ENCODE measurements at regions not wholly inside any gene's neighbourhood (a gene's known extent, or its start where the extent isn't known, plus 50 kb on each side); places are given as distances from the start of the nearest gene placed in this dataset.

- DNase-seq, result no peak
Measured at GRCh38 chr10:59090817-59091622, 85.4 kb upstream of the PHYHIPL start.

GRCh38 chr10:59093461-59093860 lies 83.0 kb upstream of the PHYHIPL start:
- no peak for DNase-seq

GRCh38 chr10:59096631-59097030 lies 79.8 kb upstream of the PHYHIPL start:
- no peak for DNase-seq

DNA sequence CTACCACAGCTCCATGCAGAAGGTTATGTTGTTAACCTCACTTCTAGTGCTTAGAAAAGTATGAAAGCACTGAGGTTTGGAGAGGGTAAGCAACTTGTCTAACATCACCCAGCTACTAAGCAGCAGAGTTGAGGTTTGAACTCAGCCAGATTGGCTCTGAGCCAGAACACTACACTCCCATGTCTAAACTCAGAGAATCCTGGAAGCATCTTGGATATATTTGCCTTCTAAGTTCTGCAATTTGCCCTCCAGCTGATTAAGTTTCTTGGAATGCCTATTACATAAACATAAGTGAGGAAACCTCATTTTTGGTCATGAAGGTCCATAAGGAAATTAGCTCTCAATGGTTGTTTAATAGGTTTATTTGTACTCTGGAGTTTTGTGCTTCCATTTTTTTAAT lies 78.1 kb upstream of the PHYHIPL start:
- DNase-seq, result no peak

- DNase-seq, result no peak
Measured at GRCh38 chr10:59098831-59099452, 77.5 kb upstream of the PHYHIPL start.

GRCh38 chr10:59099481-59099880 lies 77.0 kb upstream of the PHYHIPL start:
- DNase-seq, result no peak

GRCh38 chr10:59102394-59102793 lies 74.0 kb upstream of the PHYHIPL start:
- no peak for DNase-seq

- DNase-seq, result no peak
Measured at GRCh38 chr10:59104186-59104585, 72.3 kb upstream of the PHYHIPL start.

DNA sequence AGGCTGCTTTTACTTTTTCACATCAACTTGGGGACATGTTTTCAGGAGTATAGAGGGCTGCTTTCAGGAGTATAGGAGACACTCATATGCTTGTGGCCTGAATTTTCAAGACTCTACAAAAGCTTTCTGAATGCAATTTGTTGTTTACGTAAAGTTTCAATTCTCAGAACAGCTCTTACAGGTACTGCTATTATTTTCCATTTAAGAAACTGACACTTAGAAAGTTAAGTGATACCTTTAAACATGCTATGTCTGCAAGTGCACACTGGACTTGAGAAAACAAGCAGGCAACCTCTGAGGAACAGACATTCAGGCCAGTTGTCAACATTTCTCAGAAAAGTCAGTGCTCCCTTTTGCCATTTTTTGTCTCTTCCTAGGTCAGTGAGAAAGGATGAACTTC lies 70.0 kb upstream of the PHYHIPL start:
- DNase-seq, result no peak

DNA sequence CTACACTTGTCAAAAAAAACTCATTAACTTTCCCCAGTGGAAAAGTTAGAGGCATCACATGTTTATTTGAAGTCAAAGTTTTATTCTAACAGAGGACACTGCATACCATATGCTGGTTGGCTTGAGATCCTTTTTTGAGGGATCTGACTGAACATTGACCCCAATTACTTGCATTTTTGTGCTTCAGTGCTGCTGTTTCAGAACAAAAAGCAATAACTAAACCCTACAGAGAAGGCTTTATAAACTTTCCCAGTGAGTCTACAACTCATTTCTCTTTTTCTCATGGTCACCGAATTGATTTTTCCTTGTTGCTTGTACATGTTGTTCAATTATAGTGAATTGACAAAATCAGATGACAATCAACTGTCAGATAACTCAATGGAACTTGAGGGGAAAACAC lies 69.3 kb upstream of the PHYHIPL start:
- no peak for DNase-seq

DNA sequence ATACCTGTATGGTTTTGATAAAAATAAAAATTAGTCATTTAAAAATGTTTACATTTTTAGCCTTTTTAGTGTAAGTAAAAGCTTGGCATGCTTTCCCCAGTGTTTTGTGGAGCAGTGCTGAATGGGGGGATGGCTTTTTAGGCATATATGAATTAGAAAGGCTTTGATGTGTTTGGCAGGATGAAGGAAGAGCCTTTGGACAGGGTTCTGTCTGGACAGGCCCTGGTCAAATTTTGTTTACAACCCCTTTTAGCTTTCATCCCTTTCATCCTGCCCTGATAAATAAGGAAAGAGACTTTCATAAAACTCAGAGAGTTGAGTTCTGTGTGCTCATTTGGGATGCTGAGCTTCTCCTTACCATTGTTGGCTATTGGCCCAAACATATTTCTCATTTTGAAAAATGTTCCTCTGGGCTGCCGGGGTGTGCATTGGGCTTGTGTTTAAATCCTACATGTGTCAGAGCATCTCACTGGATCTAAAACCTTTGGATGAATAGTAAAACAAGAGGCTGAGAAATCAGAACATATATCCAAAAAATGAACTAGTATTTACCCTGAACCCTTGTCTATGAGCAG lies 68.1 kb upstream of the PHYHIPL start:
- no peak for DNase-seq

DNA sequence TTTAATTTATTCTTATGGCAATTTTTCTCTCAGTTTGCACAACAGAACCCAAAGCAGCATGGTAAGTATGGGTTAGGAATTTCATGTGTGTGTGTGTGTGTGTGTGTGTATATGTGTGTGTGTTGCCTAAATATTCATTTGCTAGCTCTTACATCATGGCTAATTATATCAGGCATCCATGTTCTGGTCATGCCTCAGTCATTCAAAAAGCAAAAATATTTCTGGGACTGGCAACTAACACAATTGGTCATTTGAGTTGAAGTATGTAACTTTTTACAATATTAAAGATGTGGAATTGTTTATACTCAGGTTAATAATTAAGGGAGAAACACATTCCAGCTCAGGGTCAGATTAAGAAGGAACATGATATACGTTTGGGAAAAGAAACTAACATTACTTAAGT lies 67.6 kb upstream of the PHYHIPL start:
- DNase-seq, result no peak

DNA sequence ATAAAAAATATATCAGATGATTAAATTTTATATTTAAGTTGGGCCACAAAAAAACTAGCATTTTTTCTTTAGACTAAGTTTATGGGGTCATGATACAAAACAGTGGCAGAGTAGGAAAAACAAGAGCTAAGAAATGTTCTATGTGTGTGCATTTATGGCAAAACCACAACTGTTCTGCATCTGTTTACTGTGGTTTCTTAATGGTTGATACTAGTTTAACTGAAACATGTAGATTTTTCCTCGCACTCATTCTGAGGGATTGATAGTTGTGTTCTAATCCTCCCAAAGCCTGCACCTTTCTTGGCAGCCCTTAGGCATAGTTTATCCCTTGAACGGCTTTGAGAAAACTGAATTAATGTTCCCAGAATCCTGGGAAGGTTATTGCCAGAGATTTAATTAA lies 66.6 kb upstream of the PHYHIPL start:
- DNase-seq, result no peak

DNA sequence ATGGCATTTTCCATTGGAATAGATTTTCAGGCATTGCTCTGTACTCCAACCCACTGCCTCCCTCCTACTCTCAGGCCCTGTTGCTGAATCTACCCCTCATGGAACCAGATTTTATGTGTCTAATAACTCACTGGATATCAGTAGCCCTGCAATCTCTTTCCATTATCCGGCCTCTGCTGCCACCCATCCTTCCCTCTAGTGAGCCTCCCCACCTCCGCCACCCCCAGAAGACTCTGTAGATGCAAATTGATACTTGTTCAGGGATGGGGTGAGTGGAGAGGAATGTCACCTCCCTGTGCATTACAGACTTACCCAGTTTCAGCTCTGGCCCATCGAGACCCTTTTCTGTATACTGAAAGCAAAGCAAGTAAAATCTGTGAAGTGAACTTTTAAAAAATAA lies 52.3 kb upstream of the PHYHIPL start:
- no peak for DNase-seq

GRCh38 chr10:59125666-59126065 lies 50.8 kb upstream of the PHYHIPL start:
- DNase-seq, result no peak

DNA sequence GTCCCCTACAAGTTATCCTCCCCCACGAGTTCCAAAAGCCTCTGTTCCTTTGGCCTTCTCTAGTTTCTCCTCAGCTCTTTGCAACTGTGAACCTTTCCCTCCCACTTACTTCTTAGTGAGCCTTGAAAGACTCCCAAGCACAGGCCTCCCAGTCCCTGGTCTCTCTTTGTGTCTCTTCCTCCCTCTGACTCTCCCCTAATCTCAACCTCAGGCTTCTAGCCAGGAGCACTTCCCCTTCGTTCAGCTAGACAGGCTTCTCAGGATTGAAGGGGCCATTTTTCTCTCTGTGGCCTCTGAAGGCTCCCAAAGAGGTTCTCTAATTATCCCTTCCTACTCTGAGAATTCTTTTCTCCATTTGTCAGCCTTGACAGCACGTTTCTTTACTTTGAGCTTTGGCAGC lies 50.2 kb upstream of the PHYHIPL start:
- DNase-seq, result no peak
